H9 (cell line): ENCODE measurements at regions not wholly inside any gene's neighbourhood (a gene's known extent, or its start where the extent isn't known, plus 50 kb on each side); places are given as distances from the start of the nearest gene placed in this dataset.

Experiments used
- DNase-seq: peaks from one replicate; pipeline ENCODE4 v3.0.0-alpha.2; 2017
- H2AFZ ChIP-seq: one replicate; pipeline ENCODE4 v1.6.1; 2013; ENCODE audit warnings: mild to moderate bottlenecking, low read length, control low read depth, moderate library complexity
- H2AK5ac ChIP-seq: 2 replicates; pipeline ENCODE4 v1.6.1; 2013; ENCODE audit warnings: low read length, control low read depth, mixed read lengths; ENCODE audit not compliant: insufficient read length
- H2BK120ac ChIP-seq: one replicate; pipeline ENCODE4 v1.6.1; 2013; ENCODE audit warnings: low read depth, mild to moderate bottlenecking, low read length, control low read depth, inconsistent platforms; ENCODE audit not compliant: poor library complexity, severe bottlenecking
- H2BK12ac ChIP-seq: 2 replicates; pipeline ENCODE4 v1.6.1; 2013; ENCODE audit warnings: low read length, control low read depth, mixed read lengths, low read depth; ENCODE audit not compliant: insufficient read length
- H2BK15ac ChIP-seq: 2 replicates; pipeline ENCODE4 v1.6.1; 2013; ENCODE audit warnings: low read depth, low read length, control low read depth
- H2BK20ac ChIP-seq: one replicate; pipeline ENCODE4 v1.6.1; 2013; ENCODE audit warnings: low read depth, mild to moderate bottlenecking, low read length, control low read depth, inconsistent platforms; ENCODE audit not compliant: poor library complexity, severe bottlenecking
- H2BK5ac ChIP-seq: 2 replicates; pipeline ENCODE4 v1.6.1; 2013; ENCODE audit warnings: low read length, control low read depth, mixed read lengths; ENCODE audit not compliant: insufficient read length
- H3K14ac ChIP-seq: 2 replicates; pipeline ENCODE4 v1.6.1; 2013; ENCODE audit warnings: low read length, control low read depth; ENCODE audit not compliant: insufficient read depth
- H3K18ac ChIP-seq: 2 replicates; pipeline ENCODE4 v1.6.1; 2013; ENCODE audit warnings: low read depth, mild to moderate bottlenecking, mixed read lengths, low read length, control low read depth; ENCODE audit not compliant: insufficient read length
- H3K23ac ChIP-seq: 2 replicates; pipeline ENCODE4 v1.6.1; 2013; ENCODE audit warnings: low read length, control low read depth, mixed read lengths, low read depth; ENCODE audit not compliant: insufficient read length
- H3K23me2 ChIP-seq: 2 replicates; pipeline ENCODE4 v1.6.1; 2013; ENCODE audit warnings: low read depth, mild to moderate bottlenecking, mixed read lengths, low read length, control low read depth; ENCODE audit not compliant: insufficient read length, poor library complexity, severe bottlenecking
- H3K27ac ChIP-seq: 2 replicates; pipeline ENCODE4 v1.5.1; 2013; ENCODE audit warnings: low read length, control low read depth, mixed read lengths, low read depth; ENCODE audit not compliant: insufficient read length
- H3K27me3 ChIP-seq: 2 replicates; pipeline ENCODE4 v1.6.1; 2013; ENCODE audit warnings: low read length, control low read depth, inconsistent platforms; ENCODE audit not compliant: insufficient read depth
- H3K4ac ChIP-seq: 2 replicates; pipeline ENCODE4 v1.6.1; 2013; ENCODE audit warnings: low read depth, mild to moderate bottlenecking, control low read depth, inconsistent platforms, low read length, moderate library complexity
- H3K4me1 ChIP-seq: 2 replicates; pipeline ENCODE4 v1.6.1; 2013; ENCODE audit warnings: low read length, control low read depth, inconsistent platforms; ENCODE audit not compliant: insufficient read depth
- H3K4me2 ChIP-seq: 2 replicates; pipeline ENCODE4 v1.6.1; 2013; ENCODE audit warnings: low read length, control low read depth, mixed read lengths; ENCODE audit not compliant: insufficient read length, insufficient read depth
- H3K56ac ChIP-seq: 2 replicates; pipeline ENCODE4 v1.6.1; 2013; ENCODE audit warnings: low read depth, mild to moderate bottlenecking, mixed read lengths, low read length, control low read depth; ENCODE audit not compliant: insufficient read length
- H3K79me1 ChIP-seq: 2 replicates; pipeline ENCODE4 v1.6.1; 2013; ENCODE audit warnings: low read depth, mild to moderate bottlenecking, moderate library complexity, low read length, control low read depth, inconsistent platforms; ENCODE audit not compliant: insufficient read depth, poor library complexity, severe bottlenecking
- H3K79me2 ChIP-seq: 2 replicates; pipeline ENCODE4 v1.6.1; 2013; ENCODE audit warnings: low read length, control low read depth, inconsistent platforms; ENCODE audit not compliant: insufficient read depth
- H3K9ac ChIP-seq: 2 replicates; pipeline ENCODE4 v1.6.1; 2013; ENCODE audit warnings: low read length, control low read depth, mixed read lengths; ENCODE audit not compliant: insufficient read length; ENCODE audit errors: extremely low read depth
- H3K9me3 ChIP-seq: one replicate; pipeline ENCODE4 v1.6.1; 2013; ENCODE audit warnings: low read depth, low read length, inconsistent platforms; ENCODE audit not compliant: control insufficient read depth
- H3T11ph ChIP-seq: one replicate; pipeline ENCODE4 v1.6.1; 2013; ENCODE audit warnings: mild to moderate bottlenecking, low read length, control low read depth, inconsistent platforms
- H4K20me1 ChIP-seq: one replicate; pipeline ENCODE4 v1.6.1; 2013; ENCODE audit not compliant: control insufficient read depth, insufficient read length, insufficient read depth
- H4K5ac ChIP-seq: 2 replicates; pipeline ENCODE4 v1.6.1; 2013; ENCODE audit warnings: low read depth, mild to moderate bottlenecking, mixed read lengths, low read length, control low read depth; ENCODE audit not compliant: insufficient read length
- H4K8ac ChIP-seq: replicated peaks from 2 replicates; pipeline ENCODE4 v1.6.1; 2013; ENCODE audit warnings: low read length, control low read depth, mixed read lengths, low read depth; ENCODE audit not compliant: insufficient read length
- H4K91ac ChIP-seq: 2 replicates; pipeline ENCODE4 v1.6.1; 2013; ENCODE audit warnings: low read depth, mild to moderate bottlenecking, moderate library complexity, mixed read lengths, low read length, control low read depth; ENCODE audit not compliant: insufficient read length
- H3K27ac Mint-ChIP-seq, 3 experiments: 2 replicates in 2 of 3; 3 replicates in 1 of 3; pipeline ENCODE4 v1.8.0; 2020 to 2021; ENCODE audit warnings: mixed read lengths in 3 of 3, mild to moderate bottlenecking in 1 of 3, moderate library complexity in 1 of 3
- H3K27me3 Mint-ChIP-seq: 2 replicates; pipeline ENCODE4 v1.8.0; 2021; ENCODE audit warnings: low read depth, mild to moderate bottlenecking, moderate library complexity, mixed read lengths
- H3K36me3 Mint-ChIP-seq, 3 experiments: 2 replicates in 2 of 3; 3 replicates in 1 of 3; pipeline ENCODE4 v1.8.0; 2020 to 2021; ENCODE audit warnings: low read depth in 3 of 3, mixed read lengths in 3 of 3; ENCODE audit not compliant: insufficient read depth in 1 of 3
- H3K4me1 Mint-ChIP-seq, 2 experiments: 2 replicates each; pipeline ENCODE4 v1.8.0; 2020; ENCODE audit warnings: mixed read lengths in 2 of 2
- H3K4me3 Mint-ChIP-seq, 2 experiments: 2 replicates in 1 of 2; 3 replicates in 1 of 2; pipeline ENCODE4 v1.8.0; 2020 to 2021; ENCODE audit warnings: mild to moderate bottlenecking in 2 of 2, mixed read lengths in 2 of 2, moderate library complexity in 1 of 2
- H3K9me3 Mint-ChIP-seq, 2 experiments: 2 replicates in 1 of 2; 3 replicates in 1 of 2; pipeline ENCODE4 v1.8.0; 2020; ENCODE audit warnings: mild to moderate bottlenecking in 2 of 2, mixed read lengths in 2 of 2, moderate library complexity in 1 of 2
- WGBS: extraction: QIAGEN DNeasy Blood & Tissue Kit; methylation state at CpG from one replicate; pipeline ENCODE4 v1.1.7; 2013; ENCODE audit warnings: missing lambda C conversion rate, low lambda C conversion rate, mixed read lengths; ENCODE audit not compliant: insufficient read length; ENCODE audit errors: extremely low coverage; 5-methylcytosine and 5-hydroxymethylcytosine counted together
- TF ChIP-seq, protein P1 (sequence below): fragments of 200-600 bp; sonication (generic); conservative IDR thresholded peaks from 3 replicates; pipeline ENCODE4 v1.8.0; 2021; ENCODE audit warnings: antibody characterized with exemption, mild to moderate bottlenecking

GRCh38 chr13:48163061-48163460 lies 68.2 kb upstream of the MED4 start:
- Histone ChIP-seq H4K8ac (no peak overlapping the region), H3K23me2 (no peaks in the 10 kb centered on the region), H2BK12ac (no peak overlapping the region), H3K56ac (no peak overlapping the region), H4K91ac (no peak overlapping the region), H3K23ac (no peak overlapping the region), H2BK15ac (no peak overlapping the region), H2AFZ (no peak overlapping the region), H3T11ph (no peak overlapping the region), H3K27me3 (no peaks in the 10 kb centered on the region), H3K14ac (no peak overlapping the region), H3K18ac (no peak overlapping the region), H2AK5ac (no peak overlapping the region), H3K9ac (no peak overlapping the region), H4K20me1 (no peaks in the 10 kb centered on the region), H3K9me3 (no peaks in the 10 kb centered on the region), H3K79me2 (no peaks in the 10 kb centered on the region), H3K4ac (no peak overlapping the region), H2BK20ac (no peak overlapping the region), H3K4me2 (no peak overlapping the region), H4K5ac (no peak overlapping the region), H3K79me1 (no peaks in the 10 kb centered on the region), H2BK120ac (no peak overlapping the region), H3K27ac (no peak overlapping the region), H3K4me1 (no peaks in the 10 kb centered on the region; the same call in 1 of the 2 replicates), H2BK5ac (no peak overlapping the region)
- TF ChIP-seq, protein P1, sequence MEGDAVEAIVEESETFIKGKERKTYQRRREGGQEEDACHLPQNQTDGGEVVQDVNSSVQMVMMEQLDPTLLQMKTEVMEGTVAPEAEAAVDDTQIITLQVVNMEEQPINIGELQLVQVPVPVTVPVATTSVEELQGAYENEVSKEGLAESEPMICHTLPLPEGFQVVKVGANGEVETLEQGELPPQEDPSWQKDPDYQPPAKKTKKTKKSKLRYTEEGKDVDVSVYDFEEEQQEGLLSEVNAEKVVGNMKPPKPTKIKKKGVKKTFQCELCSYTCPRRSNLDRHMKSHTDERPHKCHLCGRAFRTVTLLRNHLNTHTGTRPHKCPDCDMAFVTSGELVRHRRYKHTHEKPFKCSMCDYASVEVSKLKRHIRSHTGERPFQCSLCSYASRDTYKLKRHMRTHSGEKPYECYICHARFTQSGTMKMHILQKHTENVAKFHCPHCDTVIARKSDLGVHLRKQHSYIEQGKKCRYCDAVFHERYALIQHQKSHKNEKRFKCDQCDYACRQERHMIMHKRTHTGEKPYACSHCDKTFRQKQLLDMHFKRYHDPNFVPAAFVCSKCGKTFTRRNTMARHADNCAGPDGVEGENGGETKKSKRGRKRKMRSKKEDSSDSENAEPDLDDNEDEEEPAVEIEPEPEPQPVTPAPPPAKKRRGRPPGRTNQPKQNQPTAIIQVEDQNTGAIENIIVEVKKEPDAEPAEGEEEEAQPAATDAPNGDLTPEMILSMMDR = no peak
- H3K27me3 Mint-ChIP-seq = peaks cover 2% of the 10 kb centered on the region
- H3K27ac Mint-ChIP-seq = no peak overlapping the region
- WGBS = no CpG with 5 or more reads among the region's 4 CpGs
- H3K4me3 Mint-ChIP-seq = no peak overlapping the region
- H3K36me3 Mint-ChIP-seq = no peaks in the 10 kb centered on the region
- H3K4me1 Mint-ChIP-seq = peaks cover 30 to 31% of the 10 kb centered on the region in 2 experiments
- no peaks in the 10 kb centered on the region for H3K9me3 Mint-ChIP-seq
- no peak for DNase-seq
